MCF 10A (cell line): ENCODE measurements at regions not wholly inside any gene's neighbourhood (a gene's known extent, or its start where the extent isn't known, plus 50 kb on each side); places are given as distances from the start of the nearest gene placed in this dataset.
A peak's percentile ranks its signal among the peaks of the same experiment; 100 is the strongest.

Experiments used
- BruUV-seq: library from RNA; stranded (reverse); fragments of 400-500 nt; replicated peaks from 2 replicates; lab custom pipeline; 2021; lab: Mats Ljungman, UMichigan
- CTCF ChIA-PET: fragments of 300-600 bp; sonication (Branson Sonifier 250); formaldehyde crosslinking; extraction: SDS; loops from one replicate; lab custom pipeline; 2021; ENCODE audit warnings: antibody characterized with exemption, inconsistent platforms; lab: Yijun Ruan, JAX
- POLR2A ChIA-PET: fragments of 300-600, 350-650 bp; sonication (Branson Sonifier 250); formaldehyde crosslinking; extraction: SDS; loops from one replicate; lab custom pipeline; 2020; ENCODE audit warnings: antibody characterized with exemption, inconsistent platforms; lab: Yijun Ruan, JAX
- DNase-seq: peaks from one replicate; pipeline ENCODE4 v3.0.0-alpha.2; 2018; ENCODE audit not compliant: unreplicated experiment
- H3K27ac Mint-ChIP-seq: one replicate; pipeline ENCODE4 v1.8.0; 2022; ENCODE audit warnings: mild to moderate bottlenecking, low read depth, mixed read lengths; ENCODE audit not compliant: unreplicated experiment
- H3K27me3 Mint-ChIP-seq: one replicate; pipeline ENCODE4 v1.8.0; 2022; ENCODE audit warnings: mixed read lengths; ENCODE audit not compliant: insufficient read depth, unreplicated experiment
- H3K36me3 Mint-ChIP-seq: one replicate; pipeline ENCODE4 v1.8.0; 2022; ENCODE audit warnings: mild to moderate bottlenecking, moderate library complexity, mixed read lengths; ENCODE audit not compliant: insufficient read depth, unreplicated experiment
- H3K4me1 Mint-ChIP-seq: one replicate; pipeline ENCODE4 v1.8.0; 2022; ENCODE audit warnings: mixed read lengths; ENCODE audit not compliant: insufficient read depth, unreplicated experiment
- H3K4me3 Mint-ChIP-seq: one replicate; pipeline ENCODE4 v1.8.0; 2022; ENCODE audit warnings: mild to moderate bottlenecking, moderate library complexity, mixed read lengths; ENCODE audit not compliant: unreplicated experiment
- H3K9me3 Mint-ChIP-seq: one replicate; pipeline ENCODE4 v1.8.0; 2022; ENCODE audit warnings: mixed read lengths; ENCODE audit not compliant: unreplicated experiment
- intact Hi-C: fragments of 100-400 bp; cut with micrococcal nuclease; formaldehyde crosslinking; loops from 2 replicates; pipeline ENCODE4 v1.14.1; 2022
- TF ChIP-seq, protein P1 (sequence below): fragments of 200-600 bp; IDR thresholded peaks from one replicate; pipeline ENCODE4 v1.8.0; 2022; ENCODE audit warnings: antibody characterized with exemption, mild to moderate bottlenecking; ENCODE audit not compliant: unreplicated experiment

- no peaks in the 10 kb centered on the region for H3K9me3 Mint-ChIP-seq
- H3K27me3 Mint-ChIP-seq: no peaks in the 10 kb centered on the region
- H3K36me3 Mint-ChIP-seq: no peaks in the 10 kb centered on the region
- DNase-seq: no peak
- intact Hi-C loops: no loop called here
- peaks cover 16% of the 10 kb centered on the region for H3K4me1 Mint-ChIP-seq
- POLR2A ChIA-PET: no interaction called here
- H3K4me3 Mint-ChIP-seq: no peak overlapping the region
- CTCF ChIA-PET: interaction anchor here (0.8 to 1.0 kb wide), 2 partner anchors 64 to 81 kb away, joined by 3 to 4 read pairs; partner anchors contain the start of gene IL12A
- TF ChIP-seq, protein P1, sequence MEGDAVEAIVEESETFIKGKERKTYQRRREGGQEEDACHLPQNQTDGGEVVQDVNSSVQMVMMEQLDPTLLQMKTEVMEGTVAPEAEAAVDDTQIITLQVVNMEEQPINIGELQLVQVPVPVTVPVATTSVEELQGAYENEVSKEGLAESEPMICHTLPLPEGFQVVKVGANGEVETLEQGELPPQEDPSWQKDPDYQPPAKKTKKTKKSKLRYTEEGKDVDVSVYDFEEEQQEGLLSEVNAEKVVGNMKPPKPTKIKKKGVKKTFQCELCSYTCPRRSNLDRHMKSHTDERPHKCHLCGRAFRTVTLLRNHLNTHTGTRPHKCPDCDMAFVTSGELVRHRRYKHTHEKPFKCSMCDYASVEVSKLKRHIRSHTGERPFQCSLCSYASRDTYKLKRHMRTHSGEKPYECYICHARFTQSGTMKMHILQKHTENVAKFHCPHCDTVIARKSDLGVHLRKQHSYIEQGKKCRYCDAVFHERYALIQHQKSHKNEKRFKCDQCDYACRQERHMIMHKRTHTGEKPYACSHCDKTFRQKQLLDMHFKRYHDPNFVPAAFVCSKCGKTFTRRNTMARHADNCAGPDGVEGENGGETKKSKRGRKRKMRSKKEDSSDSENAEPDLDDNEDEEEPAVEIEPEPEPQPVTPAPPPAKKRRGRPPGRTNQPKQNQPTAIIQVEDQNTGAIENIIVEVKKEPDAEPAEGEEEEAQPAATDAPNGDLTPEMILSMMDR: no peak
- no TSS peak for BruUV-seq
- no peak overlapping the region for H3K27ac Mint-ChIP-seq
Measured at GRCh38 chr3:159925248-159925647, 63.4 kb upstream of the IL12A start.

- H3K27me3 Mint-ChIP-seq: no peaks in the 10 kb centered on the region
- H3K4me3 Mint-ChIP-seq: no peak overlapping the region
- DNase-seq: no peak
- H3K4me1 Mint-ChIP-seq: peaks cover 16% of the 10 kb centered on the region
- H3K27ac Mint-ChIP-seq: no peak overlapping the region
- H3K9me3 Mint-ChIP-seq: no peaks in the 10 kb centered on the region
- intact Hi-C loops: no loop called here
- H3K36me3 Mint-ChIP-seq: no peaks in the 10 kb centered on the region
- no TSS peak for BruUV-seq
- TF ChIP-seq, protein P1: no peak
- POLR2A ChIA-PET: no interaction called here
- CTCF ChIA-PET: interaction anchor here (3.6 to 8.3 kb wide), 3 partner anchors 42 to 78 kb away, joined by 29 to 87 read pairs (median 38); partner anchors contain the start of gene IL12A
Measured at GRCh38 chr3:159926573-159926972, 62.1 kb upstream of the IL12A start.

- no peaks in the 10 kb centered on the region for H3K36me3 Mint-ChIP-seq
- DNase-seq: peak; percentile 11
- no TSS peak for BruUV-seq
- H3K4me3 Mint-ChIP-seq: no peak overlapping the region
- POLR2A ChIA-PET: interaction anchor here (0.7 to 1.7 kb wide), 6 partner anchors 10 to 104 kb away, joined by 3 to 8 read pairs (median 4); no protein-coding TSS in a partner anchor
- peak overlapping the region; percentile 24 for H3K27ac Mint-ChIP-seq
- peaks cover 16% of the 10 kb centered on the region for H3K4me1 Mint-ChIP-seq
- no peaks in the 10 kb centered on the region for H3K9me3 Mint-ChIP-seq
- intact Hi-C loops: loop anchor here (1.0 kb wide), 1 partner anchor 99 kb away; no protein-coding TSS in a partner anchor
- no peaks in the 10 kb centered on the region for H3K27me3 Mint-ChIP-seq
- TF ChIP-seq, protein P1: no peak
- CTCF ChIA-PET: interaction anchor here (0.6 to 8.3 kb wide), 8 partner anchors 27 to 881 kb away, joined by 3 to 87 read pairs (median 4); partner anchors contain the start of gene IL12A
Measured at GRCh38 chr3:159928071-159928491, 60.6 kb upstream of the IL12A start.

GRCh38 chr3:159928666-159929065, 60.0 kb upstream of the IL12A start:
- Mint-ChIP-seq H3K27me3 (no peaks in the 10 kb centered on the region), H3K4me3 (peak overlapping the region; percentile 33), H3K36me3 (no peaks in the 10 kb centered on the region), H3K27ac (peak overlapping the region; percentile 24), H3K9me3 (no peaks in the 10 kb centered on the region), H3K4me1 (peaks cover 16% of the 10 kb centered on the region)
- TF ChIP-seq, protein P1: no peak
- intact Hi-C loops: loop anchor here (1.0 kb wide), 2 partner anchors 75 to 99 kb away; no protein-coding TSS in a partner anchor
- no TSS peak for BruUV-seq
- ChIA-PET CTCF (interaction anchor here (0.6 to 8.3 kb wide), 14 partner anchors 13 to 479 kb away, joined by 3 to 87 read pairs (median 3); partner anchors contain the start of gene IL12A), POLR2A (interaction anchor here (0.6 to 1.7 kb wide), 11 partner anchors 10 to 108 kb away, joined by 3 to 8 read pairs (median 4); no protein-coding TSS in a partner anchor)
- DNase-seq: peak; percentile 86
